HG02884 (cell line): ENCODE measurements at regions not wholly inside any gene's neighbourhood (a gene's known extent, or its start where the extent isn't known, plus 50 kb on each side); places are given as distances from the start of the nearest gene placed in this dataset.

Experiments used
- ATAC-seq: cut with Tn5 transposase; IDR thresholded peaks from one replicate; pipeline ENCODE4 v1.9.1; 2021; ENCODE audit warnings: mild to moderate bottlenecking, moderate library complexity; ENCODE audit not compliant: unreplicated experiment

DNA sequence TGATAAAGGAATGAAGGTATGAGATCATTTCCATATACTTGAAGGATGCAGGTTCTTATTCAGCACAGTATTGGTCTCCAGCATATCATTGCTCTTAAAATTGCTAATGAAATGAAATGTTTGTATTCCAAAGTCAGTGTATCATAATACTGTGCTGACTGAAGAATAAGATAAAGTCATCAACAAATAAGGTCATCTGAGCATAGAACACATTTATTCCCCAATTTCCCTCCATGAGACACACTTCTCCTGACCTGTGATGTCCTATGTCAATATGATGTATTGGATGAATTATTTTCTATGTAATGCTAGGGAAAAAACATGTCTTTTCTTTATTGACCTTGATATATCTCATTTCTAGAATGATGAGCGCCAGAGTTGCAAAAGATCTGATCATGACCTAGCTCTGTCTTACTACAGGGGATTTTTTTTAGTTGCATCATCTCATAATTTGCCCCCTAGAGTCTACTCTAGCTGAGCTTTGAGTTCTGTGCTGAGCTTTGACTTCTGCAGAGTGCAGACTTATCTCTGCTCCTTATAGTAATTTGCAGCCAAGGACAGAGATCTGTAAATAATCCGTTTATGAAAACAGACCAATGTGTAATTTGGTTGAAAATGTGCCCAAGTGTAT lies 859.8 kb downstream of the TRIB2 start:
- no peak for ATAC-seq

DNA sequence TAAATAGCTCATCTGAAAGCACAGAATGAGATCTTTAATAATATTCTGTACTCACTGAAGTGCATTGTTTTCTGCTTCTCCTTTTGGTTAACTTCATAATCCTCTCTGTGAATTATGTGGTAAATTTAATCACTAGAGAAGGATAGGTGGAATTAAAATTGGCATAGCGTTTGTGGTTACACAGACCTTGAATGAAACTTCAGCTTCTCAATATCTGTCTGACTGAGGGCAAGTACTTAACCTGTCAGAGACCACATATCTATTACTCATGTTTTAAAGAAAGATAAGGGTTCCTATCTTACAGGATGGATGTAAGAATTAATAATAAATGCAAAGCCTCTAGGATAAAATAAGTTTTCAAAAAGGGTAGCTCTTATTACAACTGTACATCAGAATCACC lies 861.8 kb downstream of the TRIB2 start:
- no peak for ATAC-seq

DNA sequence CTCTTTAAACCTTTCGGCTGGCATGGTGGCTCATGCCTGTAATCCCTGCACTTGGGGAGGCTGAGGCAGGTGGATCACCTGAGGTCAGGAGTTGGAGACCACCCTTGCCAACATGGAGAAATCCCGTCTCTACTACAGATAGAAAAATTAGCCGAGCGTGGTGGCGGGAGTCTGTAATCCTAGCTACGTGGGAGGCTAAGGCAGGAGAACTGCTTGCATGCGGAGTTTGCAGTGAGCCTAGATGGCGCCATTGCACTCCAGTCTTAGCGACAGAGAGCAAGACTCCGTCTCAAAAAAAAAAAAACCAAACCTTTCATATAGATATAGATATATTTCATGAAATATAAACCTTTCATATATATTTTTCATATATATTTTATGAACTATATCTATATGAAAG lies 864.7 kb downstream of the TRIB2 start:
- no peak for ATAC-seq

DNA sequence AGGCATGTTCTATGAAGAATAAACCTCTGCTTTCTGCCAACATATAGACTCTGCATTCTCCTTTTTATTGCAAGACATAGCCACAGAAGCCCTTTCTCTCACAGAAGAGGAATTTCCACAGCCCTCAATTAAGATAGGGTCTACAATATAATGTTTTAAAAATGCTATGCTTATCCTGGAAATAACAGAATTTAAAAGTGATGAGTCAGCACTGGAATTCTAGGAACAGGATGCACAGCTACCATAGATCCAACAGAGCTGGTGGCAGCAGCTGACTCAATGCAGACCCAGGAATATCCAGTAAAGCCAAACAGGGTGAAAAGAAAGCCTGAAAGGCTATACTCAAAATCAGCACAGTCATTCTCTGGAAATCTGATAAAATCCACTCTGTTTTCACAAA lies 866.9 kb downstream of the TRIB2 start:
- ATAC-seq: no peak

DNA sequence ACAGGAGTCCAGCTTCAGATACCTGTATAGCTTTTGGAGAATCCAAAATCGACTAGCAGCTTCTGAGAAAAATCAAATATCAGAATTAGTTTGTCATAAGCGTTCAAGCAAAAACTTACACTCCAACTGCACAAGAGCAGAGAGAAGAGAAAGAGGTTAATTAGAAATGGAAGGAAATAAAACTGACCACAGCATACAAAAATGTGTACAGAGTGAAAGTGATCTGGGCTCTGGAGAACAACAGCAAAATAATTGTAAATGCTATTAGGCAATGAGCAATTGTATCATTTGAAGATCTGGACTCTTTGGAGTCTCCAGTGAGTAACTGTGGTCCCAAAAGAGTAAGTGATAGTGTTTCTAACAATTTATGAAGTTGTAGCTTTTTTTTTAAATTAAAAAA lies 867.3 kb downstream of the TRIB2 start:
- ATAC-seq: no peak

DNA sequence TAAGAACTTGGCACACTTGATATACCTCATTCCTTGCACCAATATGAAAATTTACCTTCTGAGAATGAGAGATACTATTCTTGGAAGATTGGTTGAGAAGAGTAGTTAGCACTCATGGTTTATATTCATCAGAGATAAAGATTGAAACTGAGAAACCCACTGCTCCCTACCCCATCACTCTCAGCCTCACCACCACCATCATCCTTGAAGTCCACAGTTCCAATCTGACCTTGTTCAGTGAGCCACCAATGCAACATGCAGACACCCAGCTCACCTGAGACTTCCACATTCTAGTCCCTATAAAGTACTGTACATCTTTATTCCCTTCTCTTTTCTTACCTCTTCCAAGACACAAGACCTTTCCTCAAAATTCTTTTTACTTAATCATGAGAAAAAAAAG lies 869.0 kb downstream of the TRIB2 start:
- no peak for ATAC-seq

DNA sequence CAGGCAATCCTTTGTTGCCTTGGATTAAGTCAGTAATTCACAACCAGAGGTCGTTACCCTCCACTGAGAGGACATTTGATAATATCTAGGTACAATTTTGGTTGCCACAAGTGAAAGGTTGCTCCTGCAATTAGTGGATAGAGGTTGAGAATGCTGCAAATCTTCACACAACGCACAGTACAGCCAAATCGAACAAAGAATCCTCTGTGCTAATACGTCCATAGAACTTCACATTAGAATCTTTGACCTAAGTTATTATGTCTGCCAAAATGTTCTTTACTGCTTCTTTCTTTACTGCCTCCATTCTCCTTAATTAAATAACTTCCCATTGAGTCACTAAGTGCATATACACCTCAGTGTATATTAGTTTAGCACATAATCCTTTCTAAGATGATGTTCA lies 879.5 kb downstream of the TRIB2 start:
- ATAC-seq: no peak

DNA sequence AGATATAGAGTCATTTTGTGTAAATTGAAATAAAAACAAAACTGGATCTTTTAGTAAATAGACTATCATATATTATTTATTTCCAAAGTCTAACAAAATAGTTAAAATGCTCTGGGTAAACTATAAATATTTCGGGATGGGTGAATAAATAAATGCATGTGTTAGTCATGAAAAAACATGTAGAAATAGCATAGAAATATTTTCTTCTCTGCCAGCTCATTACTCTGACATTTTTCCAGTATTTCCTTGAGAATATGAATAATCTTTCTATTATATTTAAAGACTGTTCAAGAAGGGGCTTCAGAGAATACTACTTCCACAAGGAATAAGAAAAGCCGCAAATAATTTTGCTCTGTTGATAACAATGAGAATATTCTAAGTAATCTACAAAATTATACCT lies 880.4 kb downstream of the TRIB2 start:
- no peak for ATAC-seq

DNA sequence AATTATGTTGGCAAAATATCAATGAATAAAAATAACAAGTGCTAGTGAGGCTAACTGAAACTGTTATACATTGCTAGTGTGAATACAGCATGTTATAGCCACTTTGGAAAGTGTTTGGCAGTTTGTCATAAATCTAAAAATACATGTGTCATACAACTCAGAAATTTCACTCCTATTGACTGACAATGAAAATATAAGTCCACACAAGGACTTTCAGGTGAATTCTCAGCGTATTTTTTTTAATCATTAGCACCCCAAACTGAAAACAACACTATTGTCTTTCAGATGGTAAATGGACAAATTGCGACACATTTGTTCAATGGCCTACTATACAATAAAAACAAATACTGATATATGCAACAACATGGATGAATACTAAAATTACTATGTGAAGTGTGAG lies 884.8 kb downstream of the TRIB2 start:
- ATAC-seq: no peak

DNA sequence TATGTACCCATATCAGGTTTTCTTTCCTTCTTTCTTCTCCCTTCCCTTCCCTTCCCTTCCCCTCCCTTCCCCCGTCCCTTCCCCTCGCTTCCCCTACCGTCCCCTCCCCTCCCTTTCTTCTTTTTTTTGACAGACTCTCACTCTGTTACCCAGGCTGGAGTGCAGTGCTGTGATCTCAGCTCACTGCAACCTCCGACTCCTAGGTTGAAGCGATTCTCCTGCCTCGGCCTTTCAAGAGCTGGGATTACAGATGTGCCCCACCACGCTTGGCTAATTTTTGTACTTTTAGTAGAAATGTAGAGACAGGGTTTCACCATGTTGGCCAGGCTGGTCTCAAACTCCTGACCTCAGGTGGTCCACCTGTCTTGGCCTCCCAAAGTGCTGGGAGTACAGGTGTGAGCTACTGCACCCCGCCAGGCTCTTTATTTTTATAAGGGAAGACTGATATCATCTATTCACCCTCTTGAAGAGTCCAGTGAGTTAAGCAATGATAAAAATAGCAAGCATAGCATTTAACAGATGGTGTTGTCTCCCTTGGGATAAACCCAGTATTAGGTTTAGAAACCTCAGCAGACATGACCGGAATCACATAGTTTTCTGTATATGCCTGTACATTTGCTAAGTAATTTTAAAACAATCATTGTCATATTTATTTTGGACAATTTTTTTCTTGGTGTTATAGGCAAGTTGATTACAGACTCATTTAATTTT lies 888.4 kb downstream of the TRIB2 start:
- no peak for ATAC-seq

DNA sequence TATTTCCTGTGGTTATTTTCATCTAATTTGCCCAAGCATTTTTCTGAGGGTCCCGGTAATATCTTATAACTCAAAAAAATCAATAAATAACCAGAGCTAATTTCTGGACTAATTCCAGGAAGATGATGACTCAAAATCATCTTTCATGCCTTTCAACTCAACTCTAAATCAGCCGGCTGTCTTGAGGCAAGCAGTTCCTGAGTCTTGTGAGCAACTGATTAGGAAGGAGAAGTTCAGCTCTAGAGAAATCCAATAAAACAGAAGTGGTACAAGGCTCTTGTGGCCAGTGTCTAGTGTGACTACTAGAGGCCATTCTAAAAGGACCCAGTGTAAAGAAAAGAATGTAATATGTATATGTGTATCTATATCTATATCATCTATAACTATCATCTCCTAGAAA lies 890.4 kb downstream of the TRIB2 start:
- no peak for ATAC-seq

DNA sequence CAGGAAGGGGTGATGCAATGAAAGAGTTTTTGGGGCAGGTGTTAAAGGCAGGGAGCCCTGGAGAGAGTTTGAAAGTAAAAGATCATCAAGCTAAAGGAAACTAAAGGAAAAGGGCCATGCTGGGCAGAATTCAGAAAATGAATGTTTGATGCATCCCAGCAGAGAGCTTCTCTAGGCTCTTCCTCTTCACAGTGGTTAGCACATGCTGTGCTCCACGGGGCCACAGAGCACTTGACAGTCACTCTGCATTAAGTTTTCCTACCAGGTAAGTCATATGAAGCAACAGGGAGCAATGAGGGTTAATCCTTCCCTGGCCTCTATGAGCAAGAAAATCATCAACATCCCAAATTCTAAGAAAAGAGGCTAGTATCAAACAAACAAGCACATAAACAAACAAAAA lies 895.2 kb downstream of the TRIB2 start:
- no peak for ATAC-seq

DNA sequence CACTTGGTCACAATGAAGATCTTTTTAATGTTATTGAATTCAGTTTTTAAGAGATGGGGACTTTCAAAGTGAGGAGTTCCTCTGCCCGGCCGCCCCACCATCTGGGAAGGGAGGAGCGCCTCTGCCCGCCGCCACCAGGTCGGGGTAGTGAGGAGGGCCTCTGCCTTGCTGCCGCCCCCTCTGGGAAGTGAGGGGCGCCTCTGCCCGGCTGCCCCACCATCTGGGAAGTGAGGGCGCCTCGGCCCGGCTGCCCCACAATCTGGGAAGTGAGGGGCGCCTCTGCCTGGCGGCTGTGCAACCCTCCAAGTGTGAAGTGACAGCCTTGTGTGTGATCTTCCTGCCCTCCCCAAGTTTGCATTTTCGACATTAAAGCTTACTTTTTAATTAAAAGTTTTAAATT lies 899.3 kb downstream of the TRIB2 start:
- ATAC-seq: no peak

DNA sequence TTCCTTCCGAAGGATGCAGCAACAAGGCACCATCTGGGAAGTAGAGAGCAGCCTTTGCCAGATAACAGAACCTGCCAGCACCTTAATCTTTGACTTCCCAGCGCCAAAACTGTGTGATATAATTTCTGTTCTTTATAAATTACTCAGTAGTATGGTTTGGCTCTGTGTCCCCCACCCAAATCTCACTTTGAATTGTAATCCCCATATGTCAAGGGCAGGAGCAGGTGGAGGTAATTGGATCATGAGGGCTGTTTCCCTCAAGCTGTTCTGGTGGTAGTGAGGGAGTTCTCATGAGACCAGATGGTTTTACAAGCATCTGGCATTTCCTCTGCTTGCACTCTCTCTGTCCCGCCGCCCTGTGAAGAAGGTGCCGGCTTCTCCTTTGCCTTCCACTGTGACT lies 899.9 kb downstream of the TRIB2 start:
- ATAC-seq: no peak

DNA sequence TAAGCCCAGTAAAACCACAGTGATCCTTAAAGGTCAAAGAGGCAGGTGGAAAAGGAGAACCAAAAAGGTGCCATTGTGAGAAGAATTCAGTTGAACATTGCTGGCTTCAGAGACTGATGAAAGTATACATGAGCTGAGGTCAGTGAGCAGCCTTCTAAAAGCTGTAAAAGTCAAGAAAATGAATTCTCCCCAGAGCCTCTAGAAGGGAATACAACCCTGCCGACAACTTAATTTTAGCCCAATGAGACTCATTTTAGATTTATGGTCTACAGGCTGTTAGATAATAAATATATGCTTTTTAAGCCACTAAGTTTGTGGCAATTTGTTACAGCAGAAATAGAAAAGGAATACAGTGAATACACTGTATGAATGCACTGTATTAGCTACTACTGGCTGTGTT lies 911.4 kb downstream of the TRIB2 start:
- no peak for ATAC-seq

DNA sequence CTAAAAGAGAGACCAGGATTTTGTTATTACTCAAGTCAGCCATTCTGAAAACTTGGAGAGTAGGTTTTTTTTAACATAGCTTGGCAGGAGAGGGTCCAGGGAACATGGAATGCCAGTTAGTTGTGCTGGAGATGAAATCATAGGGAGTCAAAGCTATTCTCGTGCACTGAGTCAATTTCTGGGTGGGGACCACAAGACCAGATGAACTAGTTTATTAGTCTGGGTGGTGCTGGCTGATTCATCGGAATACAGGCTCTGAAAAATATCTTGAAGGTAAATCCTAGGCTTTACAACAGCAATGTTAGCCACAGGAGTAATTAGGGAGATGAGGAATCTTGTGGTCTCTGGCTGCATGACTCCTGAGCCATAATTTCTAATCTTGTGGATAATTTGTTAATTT lies 921.4 kb downstream of the TRIB2 start:
- ATAC-seq: no peak

DNA sequence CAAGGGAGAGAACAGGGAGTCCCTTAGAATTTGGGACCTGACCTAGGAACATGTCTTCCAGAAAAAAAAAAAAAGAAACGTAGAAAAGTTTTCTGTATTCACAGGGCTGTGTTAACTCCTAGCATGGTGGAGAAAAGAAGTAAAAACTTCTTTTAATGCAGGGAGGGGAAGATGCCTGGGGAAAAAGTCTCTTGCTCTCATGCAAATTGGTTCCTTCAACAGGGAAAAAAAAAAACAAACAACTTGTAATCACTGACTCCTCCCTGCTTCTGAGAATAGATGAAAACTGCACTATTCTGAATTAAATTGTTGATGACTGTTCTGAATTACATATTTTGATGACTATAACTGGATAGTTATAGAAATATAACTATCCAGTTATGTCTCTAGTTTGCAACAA lies 933.2 kb downstream of the TRIB2 start:
- ATAC-seq: no peak

DNA sequence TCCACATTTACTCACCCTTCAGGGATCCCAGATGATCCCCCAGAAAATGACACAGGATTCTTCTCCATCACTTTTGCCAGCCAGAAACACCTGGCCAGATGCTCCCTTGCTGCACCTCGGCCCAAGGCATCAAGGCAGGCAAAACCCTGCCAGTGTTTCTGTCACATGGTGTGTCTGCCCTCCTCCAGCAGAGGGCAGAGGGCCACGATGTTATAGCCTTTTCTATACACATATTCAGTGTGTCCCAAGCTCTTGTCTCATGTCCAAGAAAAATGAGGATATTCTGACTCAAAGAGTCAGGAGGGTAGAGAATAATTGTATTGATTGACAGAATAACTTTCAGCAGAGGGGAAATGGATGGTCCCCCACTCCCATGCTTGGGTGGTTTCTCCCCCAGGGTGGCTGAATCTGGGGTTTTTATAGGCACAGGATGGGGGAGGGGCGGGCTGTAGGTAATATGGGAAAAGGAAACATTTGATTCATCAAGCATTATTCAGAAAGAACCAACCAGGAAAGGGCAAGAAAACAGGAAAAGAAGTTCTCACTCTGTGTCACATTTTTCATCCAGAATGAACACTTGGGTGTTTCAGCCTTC lies 933.9 kb downstream of the TRIB2 start:
- ATAC-seq: no peak

DNA sequence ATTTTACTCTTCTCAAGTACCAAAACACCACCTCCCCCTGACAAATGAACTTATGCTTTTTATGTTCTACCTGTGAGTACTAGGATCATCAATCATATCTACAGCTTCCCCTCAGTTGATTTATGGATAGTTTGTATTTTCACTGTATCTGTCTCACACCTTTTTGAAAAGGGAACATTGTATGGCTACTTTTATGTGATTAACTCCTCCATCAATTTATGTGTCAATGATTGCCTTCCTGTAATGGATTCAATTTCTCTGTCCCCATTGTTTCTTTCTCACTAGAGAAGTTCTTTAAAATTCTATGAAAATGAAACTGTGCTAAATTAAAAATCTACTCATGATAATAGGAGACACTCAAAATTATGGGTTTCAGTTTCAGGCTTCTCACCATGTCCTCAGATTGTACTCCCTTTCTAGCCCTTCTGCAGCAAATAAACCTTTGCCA lies 935.0 kb downstream of the TRIB2 start:
- no peak for ATAC-seq

DNA sequence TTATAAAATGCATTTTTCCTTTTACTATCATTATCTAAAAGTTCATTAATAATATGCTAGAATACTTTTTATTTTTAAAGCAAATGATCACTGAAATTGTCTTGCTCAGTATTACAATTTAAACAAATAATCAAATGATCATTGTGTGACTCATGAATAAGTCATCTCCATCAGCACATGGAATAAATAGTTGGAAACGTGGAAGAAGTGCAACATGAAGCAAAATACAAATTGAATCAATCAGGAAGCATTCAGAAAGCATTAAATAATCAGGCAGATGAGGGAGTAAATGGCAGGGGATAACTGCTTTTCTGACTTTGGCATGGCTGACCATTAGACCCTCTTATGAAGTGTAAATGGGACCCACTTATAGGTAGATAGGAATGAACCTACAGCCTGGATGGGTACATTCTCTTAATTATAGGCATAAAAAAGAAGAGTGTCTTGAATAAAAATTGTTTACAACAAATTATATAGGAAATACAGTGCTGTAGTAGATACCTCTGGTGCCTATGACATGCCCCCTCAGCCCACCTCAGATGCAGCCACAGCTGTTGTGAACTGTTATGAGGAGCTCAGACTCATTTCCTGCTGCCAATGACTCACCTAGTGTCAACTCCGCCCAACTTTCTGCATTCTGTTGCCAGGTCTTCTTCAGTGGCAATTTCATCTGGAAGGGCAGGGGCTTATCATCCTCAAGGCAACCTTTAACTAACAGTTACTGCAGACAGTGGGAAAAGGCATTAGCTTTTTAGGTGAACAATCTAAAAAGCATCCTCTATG lies 936.0 kb downstream of the TRIB2 start:
- ATAC-seq: no peak

DNA sequence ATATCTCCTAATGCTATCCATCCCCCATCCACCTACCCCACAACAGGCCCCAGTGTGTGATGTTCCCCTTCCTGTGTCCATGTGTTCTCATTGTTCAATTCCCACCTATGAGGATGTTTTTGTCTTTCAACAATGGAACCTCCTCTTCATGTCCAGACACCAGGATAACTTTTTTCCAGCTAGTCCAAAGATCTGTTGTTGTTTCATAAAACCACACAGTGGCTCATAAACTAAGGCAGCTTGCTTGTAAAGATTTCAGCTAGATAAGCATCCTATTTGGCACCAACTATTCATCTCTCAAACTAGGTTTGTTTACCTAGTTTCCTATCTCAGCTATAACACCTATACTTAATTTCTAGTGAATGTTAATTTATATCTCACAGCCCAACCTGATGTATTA lies 937.7 kb downstream of the TRIB2 start:
- no peak for ATAC-seq

DNA sequence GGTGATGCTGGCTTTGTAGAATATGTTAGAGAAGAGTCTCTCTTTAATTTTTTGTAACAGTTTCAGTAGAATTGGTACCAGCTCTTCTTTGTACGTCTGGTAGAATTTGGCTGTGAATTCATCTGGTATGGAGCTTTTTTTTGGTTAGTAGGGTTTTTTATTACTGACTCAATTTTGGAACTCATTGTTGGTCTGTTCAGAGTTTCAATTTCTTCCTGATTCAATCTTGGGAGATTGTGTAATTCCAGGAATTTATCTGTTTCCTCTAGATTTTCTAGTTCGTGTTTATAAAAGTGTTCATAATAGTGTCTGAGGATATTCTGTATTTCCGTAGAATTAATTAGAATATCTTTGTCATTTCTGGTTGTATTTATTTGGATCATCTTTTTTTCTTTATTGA lies 943.5 kb downstream of the TRIB2 start:
- no peak for ATAC-seq
